HTR-8/SVneo (cell line): ENCODE measurements at regions not wholly inside any gene's neighbourhood (a gene's known extent, or its start where the extent isn't known, plus 50 kb on each side); places are given as distances from the start of the nearest gene placed in this dataset.
"Not testable (repeated sequence)": the region's sequence is repeated elsewhere in the genome, so short reads cannot be mapped to it uniquely, and the experiment has no call there.

Source experiments
- DNase-seq: peaks from one replicate; pipeline ENCODE4 v3.0.0; 2011; ENCODE audit warnings: low spot score, mixed read lengths; ENCODE audit not compliant: insufficient read length
- FAIRE-seq: peaks from 2 replicates; lab custom pipeline; 2011; peaks lifted over from hg19 to GRCh38; lab: Jason Lieb, UNC

GRCh38 chr4:3986412-3986811, 220.2 kb downstream of the ADRA2C start:
- DNase-seq, FAIRE-seq: not testable (repeated sequence)

- FAIRE-seq = not testable (repeated sequence)
Observed at GRCh38 chr4:3997386-3997785, 229.3 kb downstream of the OTOP1 start.

GRCh38 chr4:4004036-4004435, 222.7 kb downstream of the OTOP1 start:
- not testable (repeated sequence) for FAIRE-seq, DNase-seq

More at GRCh38 chr4:3997386-3997785, 229.3 kb downstream of the OTOP1 start:
- not testable (repeated sequence) for DNase-seq

GRCh38 chr4:4004702-4005101, 222.0 kb downstream of the OTOP1 start:
- not testable (repeated sequence) for DNase-seq, FAIRE-seq

- not testable (repeated sequence) for FAIRE-seq, DNase-seq
Observed at GRCh38 chr4:4006356-4006755, 220.4 kb downstream of the OTOP1 start.

GRCh38 chr4:4019071-4019470, 207.7 kb downstream of the OTOP1 start:
- FAIRE-seq, DNase-seq: not testable (repeated sequence)

- FAIRE-seq, DNase-seq: not testable (repeated sequence)
Observed at GRCh38 chr4:4021161-4021560, 205.6 kb downstream of the OTOP1 start.

- DNase-seq, FAIRE-seq: not testable (repeated sequence)
Observed at GRCh38 chr4:4026708-4027107, 200.0 kb downstream of the OTOP1 start.

GRCh38 chr4:4028752-4029151, 198.0 kb downstream of the OTOP1 start:
- not testable (repeated sequence) for FAIRE-seq, DNase-seq

- not testable (repeated sequence) for FAIRE-seq, DNase-seq
Observed at GRCh38 chr4:4030509-4030908, 196.2 kb downstream of the OTOP1 start.

- FAIRE-seq, DNase-seq: not testable (repeated sequence)
Observed at GRCh38 chr4:4031446-4032135, 195.1 kb downstream of the OTOP1 start.

GRCh38 chr4:4032364-4032763, 194.4 kb downstream of the OTOP1 start:
- not testable (repeated sequence) for FAIRE-seq

GRCh38 chr4:4032801-4033605, 193.7 kb downstream of the OTOP1 start:
- FAIRE-seq, DNase-seq: not testable (repeated sequence)

More at GRCh38 chr4:4032364-4032763, 194.4 kb downstream of the OTOP1 start:
- DNase-seq = not testable (repeated sequence)

- not testable (repeated sequence) for DNase-seq, FAIRE-seq
Observed at GRCh38 chr4:4037399-4038138, 189.2 kb downstream of the OTOP1 start.

GRCh38 chr4:4045823-4046222, 180.9 kb downstream of the OTOP1 start:
- DNase-seq, FAIRE-seq: not testable (repeated sequence)

GRCh38 chr4:4046686-4047085, 180.0 kb downstream of the OTOP1 start:
- not testable (repeated sequence) for DNase-seq, FAIRE-seq

GRCh38 chr4:4047202-4047601, 179.5 kb downstream of the OTOP1 start:
- not testable (repeated sequence) for DNase-seq, FAIRE-seq

GRCh38 chr4:4048227-4048626, 178.5 kb downstream of the OTOP1 start:
- not testable (repeated sequence) for FAIRE-seq, DNase-seq

GRCh38 chr4:4050781-4051180, 175.9 kb downstream of the OTOP1 start:
- not testable (repeated sequence) for FAIRE-seq, DNase-seq

- not testable (repeated sequence) for FAIRE-seq, DNase-seq
Observed at GRCh38 chr4:4052933-4053332, 173.8 kb downstream of the OTOP1 start.
